ENCODE measurements at regions not wholly inside any gene's neighbourhood (a gene's known extent, or its start where the extent isn't known, plus 50 kb on each side); places are given as distances from the start of the nearest gene placed in this dataset.

DNA sequence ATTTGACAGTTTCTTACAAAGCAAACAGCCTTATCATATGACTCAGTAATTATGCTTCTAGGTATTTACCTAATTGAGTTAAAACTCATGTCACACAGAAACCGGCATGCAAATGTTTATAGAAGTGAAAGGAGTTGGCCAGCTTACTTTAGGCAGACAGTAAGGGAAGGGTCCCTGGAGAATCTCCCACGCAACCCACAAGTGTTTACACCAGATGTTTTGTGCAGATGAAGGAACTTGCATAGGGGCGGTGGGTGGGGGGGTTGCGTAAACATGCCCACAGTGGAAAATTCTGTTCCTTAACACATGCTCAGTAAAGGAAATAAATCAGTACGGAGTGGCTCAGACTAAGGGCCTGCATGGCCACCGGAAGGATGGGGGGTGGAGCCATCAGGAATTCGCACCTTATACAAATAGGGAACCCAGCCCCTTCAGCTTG is 330.5 kb upstream of the AADAT start:
- Histone ChIP-seq H3K27ac (no peak overlapping the region), H3K9me3 (peaks cover 0 to 8% (median 0%) of the 10 kb centered on the region in 3 donors), H3K4me3 (no peak overlapping the region), H3K4me1 (no peaks in the 10 kb centered on the region), H3K27me3 (no peaks in the 10 kb centered on the region), H3K36me3 (no peaks in the 10 kb centered on the region)
- no peak for TF ChIP-seq EP300 (IDR thresholded peaks at IDR 0.05)
- 60 to 67% methylated on average over 6 to 7 of the region's 7 CpGs for WGBS, 2 donors (ENCODE audit: low coverage in 1 of 2)
- no peak for ATAC-seq

DNA sequence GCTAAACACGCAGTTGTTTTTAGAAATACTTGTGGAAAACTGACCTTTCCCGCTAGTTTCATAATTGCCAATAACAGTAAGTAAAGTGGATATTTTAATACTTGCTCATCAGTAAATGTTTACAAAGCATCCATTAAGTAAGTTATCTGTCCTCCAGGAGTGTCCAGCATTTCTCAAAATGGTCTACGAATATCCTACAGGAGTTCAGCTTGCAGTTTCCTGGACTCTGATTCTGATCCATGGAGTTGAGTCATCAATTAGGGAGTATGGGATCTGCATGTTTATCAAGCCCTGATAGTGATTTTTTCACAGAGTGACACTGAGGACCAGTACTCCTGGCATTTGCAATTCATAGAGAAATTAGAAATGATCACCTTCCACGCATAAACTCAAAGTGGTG is 325.2 kb upstream of the AADAT start:
- WGBS, 2 donors (ENCODE audit: low coverage in 1 of 2): 71 to 80% methylated on average over 3 to 4 of the region's 4 CpGs
- TF ChIP-seq, protein P1, sequence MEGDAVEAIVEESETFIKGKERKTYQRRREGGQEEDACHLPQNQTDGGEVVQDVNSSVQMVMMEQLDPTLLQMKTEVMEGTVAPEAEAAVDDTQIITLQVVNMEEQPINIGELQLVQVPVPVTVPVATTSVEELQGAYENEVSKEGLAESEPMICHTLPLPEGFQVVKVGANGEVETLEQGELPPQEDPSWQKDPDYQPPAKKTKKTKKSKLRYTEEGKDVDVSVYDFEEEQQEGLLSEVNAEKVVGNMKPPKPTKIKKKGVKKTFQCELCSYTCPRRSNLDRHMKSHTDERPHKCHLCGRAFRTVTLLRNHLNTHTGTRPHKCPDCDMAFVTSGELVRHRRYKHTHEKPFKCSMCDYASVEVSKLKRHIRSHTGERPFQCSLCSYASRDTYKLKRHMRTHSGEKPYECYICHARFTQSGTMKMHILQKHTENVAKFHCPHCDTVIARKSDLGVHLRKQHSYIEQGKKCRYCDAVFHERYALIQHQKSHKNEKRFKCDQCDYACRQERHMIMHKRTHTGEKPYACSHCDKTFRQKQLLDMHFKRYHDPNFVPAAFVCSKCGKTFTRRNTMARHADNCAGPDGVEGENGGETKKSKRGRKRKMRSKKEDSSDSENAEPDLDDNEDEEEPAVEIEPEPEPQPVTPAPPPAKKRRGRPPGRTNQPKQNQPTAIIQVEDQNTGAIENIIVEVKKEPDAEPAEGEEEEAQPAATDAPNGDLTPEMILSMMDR (IDR thresholded peaks at IDR 0.05): no peak
- no peak for TF ChIP-seq POLR2A (IDR thresholded peaks at IDR 0.05)
- no peak for TF ChIP-seq EP300 (IDR thresholded peaks at IDR 0.05)
- TF ChIP-seq POLR2AphosphoS5 (IDR thresholded peaks at IDR 0.05): no peak
- Histone ChIP-seq H3K36me3 (no peaks in the 10 kb centered on the region), H3K4me3 (no peak overlapping the region), H3K27ac (no peak overlapping the region), H3K27me3 (no peaks in the 10 kb centered on the region), H3K4me1 (no peaks in the 10 kb centered on the region), H3K9me3 (no peaks in the 10 kb centered on the region)
- no peak for ATAC-seq

DNA sequence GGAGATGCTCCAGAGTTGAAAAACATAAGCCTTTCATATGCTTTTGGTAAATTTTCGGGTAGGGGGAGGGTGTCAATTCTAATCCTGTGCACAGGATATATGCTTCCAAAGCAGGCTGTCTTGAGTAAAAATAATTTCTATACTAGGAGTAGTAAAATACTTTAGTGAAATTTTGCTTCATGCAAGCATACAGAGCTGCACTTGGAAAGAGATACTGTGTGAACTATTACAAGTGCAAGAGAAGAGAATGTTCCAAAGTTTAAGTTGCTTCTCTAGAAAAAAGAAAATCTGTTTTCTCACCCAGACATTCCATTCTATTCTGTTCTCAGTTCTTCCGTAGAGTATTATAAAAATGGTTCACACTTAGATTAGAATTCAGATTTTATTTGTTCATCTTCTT is 324.6 kb upstream of the AADAT start:
- WGBS, 2 donors (ENCODE audit: low coverage in 1 of 2): 42 to 48% methylated on average over 2 of the region's 2 CpGs
- Histone ChIP-seq H3K9me3 (no peaks in the 10 kb centered on the region), H3K36me3 (no peaks in the 10 kb centered on the region), H3K27ac (no peak overlapping the region), H3K27me3 (no peaks in the 10 kb centered on the region), H3K4me3 (no peak overlapping the region), H3K4me1 (no peaks in the 10 kb centered on the region)
- TF ChIP-seq POLR2AphosphoS5 (IDR thresholded peaks at IDR 0.05) (no peak), POLR2A (IDR thresholded peaks at IDR 0.05) (no peak), EP300 (IDR thresholded peaks at IDR 0.05) (no peak)
- TF ChIP-seq, protein P1 (IDR thresholded peaks at IDR 0.05): no peak
- no peak for ATAC-seq

DNA sequence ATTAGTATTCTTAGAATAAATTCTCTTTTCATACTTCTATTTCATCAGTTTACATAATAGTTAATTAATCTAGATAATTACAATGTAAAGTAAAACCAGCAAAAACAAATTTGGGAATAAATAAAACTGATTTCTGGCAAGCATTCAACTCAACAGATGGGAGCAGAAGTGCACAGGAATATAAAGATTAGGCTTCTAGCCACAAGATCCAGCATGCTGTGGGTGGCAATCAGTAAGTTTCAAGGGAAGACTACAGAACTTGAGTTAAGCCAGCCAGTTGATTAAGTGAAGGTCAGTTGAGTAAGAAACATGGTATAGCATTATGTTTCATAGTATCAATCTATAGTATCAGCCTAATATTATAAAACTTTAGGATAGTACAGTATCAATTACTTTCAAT is 324.2 kb upstream of the AADAT start:
- H3K36me3 ChIP-seq: no peaks in the 10 kb centered on the region
- no peaks in the 10 kb centered on the region for H3K27me3 ChIP-seq
- no peak for ATAC-seq
- H3K9me3 ChIP-seq: no peaks in the 10 kb centered on the region
- H3K27ac ChIP-seq: no peak overlapping the region
- TF ChIP-seq POLR2A (IDR thresholded peaks at IDR 0.05): no peak
- TF ChIP-seq, protein P1 (IDR thresholded peaks at IDR 0.05): no peak
- no peak for TF ChIP-seq POLR2AphosphoS5 (IDR thresholded peaks at IDR 0.05)
- no peak for TF ChIP-seq EP300 (IDR thresholded peaks at IDR 0.05)
- no peaks in the 10 kb centered on the region for H3K4me1 ChIP-seq
- H3K4me3 ChIP-seq: no peak overlapping the region

DNA sequence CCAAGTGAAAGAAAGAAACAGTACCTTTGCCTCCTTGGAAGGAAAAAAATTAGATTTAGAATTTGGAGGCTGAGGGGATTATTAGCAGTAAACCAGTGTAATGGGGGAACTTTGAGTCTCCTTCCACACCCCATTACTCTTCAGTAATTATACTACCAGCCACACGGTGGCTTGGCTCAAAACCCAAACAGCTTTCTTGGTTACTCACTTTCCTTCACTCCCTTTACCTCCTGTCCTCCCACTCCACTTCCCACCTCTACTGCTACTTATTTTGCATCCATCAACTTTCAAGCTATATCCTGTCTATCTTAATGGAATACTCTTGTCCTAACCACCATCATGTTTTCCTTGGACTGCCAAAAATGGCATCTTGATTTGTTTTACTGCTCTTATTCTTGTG is 310.6 kb upstream of the AADAT start:
- 7 to 12% methylated on average over 1 of the region's 1 CpG for WGBS, 2 donors (ENCODE audit: low coverage in 1 of 2)
- no peak overlapping the region for H3K4me3 ChIP-seq
- no peak for ATAC-seq

More for the DNA sequence above, 310.6 kb upstream of the AADAT start:
- Histone ChIP-seq H3K4me1 (no peaks in the 10 kb centered on the region), H3K27ac (no peak overlapping the region), H3K27me3 (no peaks in the 10 kb centered on the region), H3K9me3 (no peaks in the 10 kb centered on the region), H3K36me3 (no peaks in the 10 kb centered on the region)
- no peak for TF ChIP-seq EP300 (IDR thresholded peaks at IDR 0.05)
- TF ChIP-seq POLR2A (IDR thresholded peaks at IDR 0.05): no peak
- TF ChIP-seq POLR2AphosphoS5 (IDR thresholded peaks at IDR 0.05): no peak
- TF ChIP-seq, protein P1 (IDR thresholded peaks at IDR 0.05): no peak

Measured in gastroesophageal sphincter (tissue), 4 donors.